NOMO-1 (cell line): ENCODE measurements at regions not wholly inside any gene's neighbourhood (a gene's known extent, or its start where the extent isn't known, plus 50 kb on each side); places are given as distances from the start of the nearest gene placed in this dataset.

Experiments used
- DNase-seq, 2 experiments: peaks; one replicate each; lab custom pipeline; 2025; ENCODE audit not compliant: unreplicated experiment in 2 of 2; lab: John Stamatoyannopoulos, UW

DNA sequence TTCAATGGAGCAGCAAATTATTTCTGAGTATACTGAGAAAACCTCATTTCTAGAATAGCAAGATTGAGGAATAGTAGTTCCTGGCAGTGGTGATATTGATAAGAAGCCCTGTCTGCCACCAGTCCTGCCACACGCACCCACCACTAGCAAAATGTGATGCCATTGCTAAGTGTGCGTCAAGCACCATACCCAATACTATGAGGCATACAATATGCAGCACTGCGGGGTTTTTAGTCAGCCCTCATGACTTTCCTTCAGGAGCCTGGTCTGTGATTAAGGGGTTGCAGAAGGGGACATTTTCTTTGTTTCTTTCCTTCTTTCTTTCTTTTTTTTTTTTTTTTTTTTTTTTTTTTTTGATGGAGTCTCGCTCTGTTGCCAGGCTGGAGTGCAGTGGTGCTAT, 128.7 kb upstream of the USP38 start:
- DNase-seq, result no peak

DNA sequence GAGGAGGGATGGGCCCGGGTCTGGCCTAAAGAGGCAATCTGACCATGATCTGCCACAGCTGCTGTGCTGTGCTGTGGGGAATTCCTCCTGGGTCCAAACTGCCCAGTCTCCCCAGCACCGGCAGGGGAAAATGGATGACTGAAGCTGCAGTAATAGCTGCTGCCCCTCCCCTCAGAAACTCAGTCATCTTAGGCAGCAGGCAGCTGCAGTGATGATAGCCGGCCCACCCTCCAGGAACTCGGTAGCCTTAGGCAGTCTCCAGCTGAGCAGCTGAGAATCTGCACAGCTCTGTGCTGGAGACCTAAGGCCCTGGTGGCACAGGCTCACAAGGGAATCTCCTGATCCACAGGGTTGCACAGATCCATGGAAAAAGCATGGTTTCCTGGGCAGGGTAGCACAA, 113.4 kb upstream of the USP38 start:
- no peak for DNase-seq

GRCh38 chr4:143076723-143077122, 108.0 kb upstream of the USP38 start:
- DNase-seq, result no peak

- no peak for DNase-seq
These were observed 102.0 kb upstream of the USP38 start for GRCh38 chr4:143082701-143083100.

DNA sequence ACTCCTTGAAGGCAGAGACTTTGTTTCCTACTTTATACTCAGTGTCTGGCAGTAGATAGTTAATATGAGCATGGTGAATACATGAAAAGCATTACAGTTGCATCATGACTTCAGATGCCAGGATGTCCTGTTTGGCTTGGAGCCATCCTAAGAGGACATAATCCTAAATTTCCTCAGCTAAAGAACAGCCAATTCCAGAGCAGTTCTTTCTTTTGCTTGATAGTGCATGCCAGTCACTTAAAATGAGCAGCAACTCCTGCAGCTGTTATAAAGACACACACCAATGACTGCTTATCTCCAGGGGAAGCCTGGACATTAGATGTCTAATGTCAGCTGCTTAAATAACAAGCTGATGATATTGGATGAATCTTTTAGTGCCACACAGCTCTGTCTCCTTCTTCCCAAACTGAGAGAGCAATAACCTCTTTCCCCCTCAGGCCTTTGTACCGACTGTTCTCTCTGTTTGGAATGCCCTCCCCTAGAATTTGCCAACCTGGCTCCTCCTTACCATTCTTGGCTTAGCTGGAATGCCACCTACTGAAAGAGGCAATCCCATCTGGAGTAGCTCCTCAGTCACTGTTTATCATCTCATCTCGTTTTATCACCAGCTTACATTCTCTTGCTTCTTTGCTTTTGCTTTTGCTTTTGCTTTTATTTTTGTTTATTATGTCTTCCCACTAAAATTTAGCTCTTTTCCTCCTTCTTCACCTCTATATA, 100.8 kb upstream of the USP38 start:
- no peak for DNase-seq

DNA sequence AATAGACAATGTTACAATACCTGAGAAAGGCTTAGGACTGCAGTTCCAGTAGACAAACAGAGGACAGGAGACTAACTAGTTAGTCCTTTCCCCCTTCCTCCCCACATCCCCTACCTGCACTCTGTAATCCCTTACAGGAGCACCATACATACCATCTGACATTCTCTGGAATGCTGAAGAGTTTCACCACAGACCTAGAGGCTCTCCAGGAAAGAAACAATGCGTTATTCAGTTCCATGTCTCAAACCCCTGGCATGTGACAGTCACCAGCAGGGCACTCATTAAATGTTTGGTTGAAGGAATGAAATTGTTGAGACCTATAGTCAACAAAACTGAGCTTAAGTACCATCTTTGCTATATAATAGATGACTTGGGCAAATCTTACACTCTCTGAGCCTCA, 100.2 kb upstream of the USP38 start:
- DNase-seq, result no peak

DNA sequence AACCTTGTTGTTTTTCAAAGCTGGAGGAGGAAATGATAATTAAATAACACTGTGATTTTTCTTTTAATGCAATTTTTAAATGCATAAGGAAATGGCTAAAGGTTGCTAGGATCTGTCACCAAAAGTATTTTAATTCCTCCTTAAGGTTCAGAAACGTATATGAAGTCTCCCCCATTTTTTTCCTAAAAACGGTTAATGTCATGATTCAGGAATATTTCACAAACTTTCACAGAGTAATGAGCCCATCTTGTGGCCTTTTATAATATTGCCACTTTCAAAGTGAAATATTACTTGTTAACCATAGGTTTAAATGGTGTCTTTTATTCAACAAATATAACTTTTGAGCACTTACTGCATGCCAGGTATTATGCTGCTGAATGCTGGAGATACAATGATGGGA, 99.5 kb upstream of the USP38 start:
- DNase-seq, result no peak

DNA sequence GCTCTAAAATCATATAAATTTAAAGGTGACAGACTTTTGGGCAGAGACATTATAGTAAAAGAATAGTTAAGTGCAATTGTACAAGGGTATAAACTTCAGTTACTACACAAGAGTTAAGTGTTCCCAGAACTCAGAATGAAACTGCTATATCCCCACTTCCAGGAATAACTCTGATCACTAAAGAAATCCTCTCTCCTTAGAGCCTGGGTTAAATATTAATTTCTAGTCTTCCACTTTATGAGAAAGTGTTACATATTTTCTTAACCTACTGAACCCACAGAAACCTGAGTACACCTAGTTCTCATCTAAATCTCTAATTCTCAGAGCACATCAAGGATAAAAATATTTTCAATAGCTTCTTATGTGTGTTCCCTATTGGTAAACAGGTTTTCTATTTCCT, 99.1 kb upstream of the USP38 start:
- no peak for DNase-seq

- DNase-seq, result no peak
These were observed 95.4 kb upstream of the USP38 start for GRCh38 chr4:143089291-143089690.

GRCh38 chr4:143089847-143090246, 94.9 kb upstream of the USP38 start:
- DNase-seq, result no peak

DNA sequence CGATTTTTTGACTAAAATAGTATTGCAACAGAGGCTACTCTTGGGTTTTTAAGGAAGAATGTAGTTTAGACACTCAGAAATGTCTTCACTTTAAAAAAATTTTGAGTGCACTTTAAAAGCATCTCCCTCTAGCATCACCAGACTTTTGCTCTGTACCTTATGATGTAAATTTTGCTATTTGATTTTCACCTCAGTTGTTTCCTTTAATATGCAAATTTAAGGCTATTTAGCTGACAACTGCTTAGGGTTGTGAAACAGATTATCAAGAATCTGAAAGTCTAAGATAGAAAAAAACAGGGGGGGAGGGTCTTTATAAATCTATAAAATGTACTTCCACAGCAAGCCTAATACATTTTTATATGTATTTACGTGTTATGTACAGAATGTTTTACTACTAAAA, 92.9 kb upstream of the USP38 start:
- no peak for DNase-seq

DNA sequence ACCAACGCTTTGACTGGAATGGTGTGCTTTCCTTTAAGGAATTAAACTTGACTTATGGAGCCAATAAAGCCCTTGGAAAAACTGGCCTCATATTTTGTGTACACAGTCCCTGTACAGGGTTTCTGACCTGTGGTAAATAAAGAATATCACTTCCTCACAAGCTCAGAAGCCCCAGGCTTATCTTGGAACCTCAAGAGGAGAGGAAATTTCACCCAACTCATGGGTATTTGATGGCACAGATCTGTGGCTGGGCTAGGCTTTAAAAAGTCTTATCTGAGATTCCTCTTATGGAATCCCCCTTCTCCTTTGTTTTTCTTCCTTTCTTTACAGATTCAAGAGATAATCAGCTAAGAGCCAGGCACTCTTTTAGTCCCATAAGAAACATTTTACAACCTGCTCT, 89.3 kb upstream of the USP38 start:
- no peak for DNase-seq

GRCh38 chr4:143097751-143098150, 87.0 kb upstream of the USP38 start:
- DNase-seq, result no peak

- no peak for DNase-seq
These were observed 85.0 kb upstream of the USP38 start for GRCh38 chr4:143099693-143100092.

GRCh38 chr4:143109376-143109775, 75.3 kb upstream of the USP38 start:
- no peak for DNase-seq

DNA sequence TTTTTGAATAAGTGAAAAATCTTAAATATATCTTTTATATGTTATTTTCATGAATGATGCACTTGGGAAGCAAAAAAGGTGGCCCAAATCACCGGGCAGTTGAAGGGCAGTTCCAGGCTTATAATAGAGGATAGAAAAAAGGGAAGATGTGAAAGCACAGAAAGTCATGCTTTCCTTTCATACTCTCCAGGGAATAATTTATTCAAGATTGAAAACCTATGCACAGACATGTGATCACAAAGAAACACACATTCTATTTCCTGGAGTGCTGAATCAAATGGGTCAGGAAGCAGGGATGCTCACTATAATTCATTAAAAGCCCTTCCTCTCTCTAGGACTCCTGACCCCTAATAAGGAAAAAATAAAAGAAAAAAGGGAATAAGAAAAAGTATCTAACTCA, 66.1 kb upstream of the USP38 start:
- DNase-seq, result no peak

GRCh38 chr4:143127621-143128020, 57.1 kb upstream of the USP38 start:
- no peak for DNase-seq

- no peak for DNase-seq
These were observed 50.7 kb upstream of the USP38 start for GRCh38 chr4:143133977-143134376.
